ENCODE measurements at regions not wholly inside any gene's neighbourhood (a gene's known extent, or its start where the extent isn't known, plus 50 kb on each side); places are given as distances from the start of the nearest gene placed in this dataset.
"Not testable (repeated sequence)": the region's sequence is repeated elsewhere in the genome, so short reads cannot be mapped to it uniquely, and the experiment has no call there.

DNA sequence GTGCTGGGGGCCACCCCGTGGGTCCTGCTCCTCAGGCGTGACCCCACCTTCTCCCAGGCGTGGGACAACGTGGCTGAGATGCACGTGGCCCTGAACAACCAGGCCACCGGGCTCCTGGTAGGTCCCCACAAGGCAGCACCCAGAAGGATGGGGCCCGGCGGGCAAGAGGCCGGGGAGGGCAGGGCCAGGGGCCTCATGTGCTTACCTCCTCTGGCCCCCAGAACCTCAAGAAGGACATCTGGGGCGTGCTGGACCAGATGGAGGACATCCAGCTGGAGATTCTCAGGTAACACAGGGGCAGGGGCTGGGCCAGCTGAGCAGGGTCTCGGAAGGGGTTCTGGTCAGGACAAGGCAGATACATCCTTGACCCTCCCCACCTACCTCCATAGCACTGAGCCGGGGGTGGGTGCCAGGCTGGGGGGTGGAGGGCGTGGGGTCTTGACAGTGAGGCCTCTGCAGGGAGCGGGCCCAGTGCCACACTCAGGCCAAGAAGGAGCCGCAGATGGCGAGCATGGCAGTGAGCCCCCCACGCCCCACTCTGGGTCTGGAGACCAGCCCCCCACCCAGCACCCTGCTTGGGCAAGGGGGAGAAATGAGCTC, 186.3 kb downstream of the IGLL1 start:
- H3K27ac ChIP-seq (ENCODE audit: low read depth in 2 of 2, low read length in 1 of 2) = no peak overlapping the region
- no peaks in the 10 kb centered on the region for H3K9me3 ChIP-seq (ENCODE audit: control insufficient read depth in 2 of 2, insufficient read depth in 1 of 2, low read depth in 1 of 2, low read length in 1 of 2)
- no peaks in the 10 kb centered on the region for H3K4me1 ChIP-seq (ENCODE audit: control insufficient read depth in 2 of 2, insufficient read depth in 2 of 2, low read length in 1 of 2)
- H3K27me3 ChIP-seq (ENCODE audit: control insufficient read depth in 1 of 2, insufficient read depth in 2 of 2, low read length in 2 of 2) = no peaks in the 10 kb centered on the region
- H3K4me3 ChIP-seq (ENCODE audit: low read depth in 1 of 2, low read length in 2 of 2) = no peak overlapping the region
- 83 to 91% methylated on average over 17 of the region's 17 CpGs for WGBS, 2 donors
- no peaks in the 10 kb centered on the region for H3K36me3 ChIP-seq (ENCODE audit: control insufficient read depth in 2 of 2, insufficient read depth in 2 of 2, low read length in 1 of 2)

DNA sequence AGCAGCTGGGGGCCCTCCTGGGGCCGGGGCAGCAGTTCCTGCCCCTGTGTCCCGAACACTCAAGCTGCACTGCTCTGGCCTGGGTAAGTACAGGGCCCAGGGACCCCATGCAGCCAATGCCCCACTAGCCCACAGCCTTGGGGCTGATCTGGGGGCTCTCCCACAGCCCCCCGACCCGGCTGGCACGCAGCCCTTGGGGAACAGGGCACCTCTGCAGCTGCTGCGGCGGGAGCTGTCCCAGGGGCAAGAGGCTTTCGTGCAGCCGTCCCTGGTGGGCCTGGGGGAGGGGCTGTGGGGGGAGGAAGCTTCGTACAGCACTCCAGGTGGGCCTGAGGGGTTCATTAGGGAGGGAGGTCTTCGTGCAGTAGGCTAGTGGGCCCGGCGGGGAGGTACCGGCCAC, 186.9 kb downstream of the IGLL1 start:
- H3K4me3 ChIP-seq (ENCODE audit: low read depth in 1 of 2, low read length in 2 of 2) = not testable (repeated sequence)
- 60 to 61% methylated on average over 13 to 14 of the region's 14 CpGs for WGBS, 2 donors

DNA sequence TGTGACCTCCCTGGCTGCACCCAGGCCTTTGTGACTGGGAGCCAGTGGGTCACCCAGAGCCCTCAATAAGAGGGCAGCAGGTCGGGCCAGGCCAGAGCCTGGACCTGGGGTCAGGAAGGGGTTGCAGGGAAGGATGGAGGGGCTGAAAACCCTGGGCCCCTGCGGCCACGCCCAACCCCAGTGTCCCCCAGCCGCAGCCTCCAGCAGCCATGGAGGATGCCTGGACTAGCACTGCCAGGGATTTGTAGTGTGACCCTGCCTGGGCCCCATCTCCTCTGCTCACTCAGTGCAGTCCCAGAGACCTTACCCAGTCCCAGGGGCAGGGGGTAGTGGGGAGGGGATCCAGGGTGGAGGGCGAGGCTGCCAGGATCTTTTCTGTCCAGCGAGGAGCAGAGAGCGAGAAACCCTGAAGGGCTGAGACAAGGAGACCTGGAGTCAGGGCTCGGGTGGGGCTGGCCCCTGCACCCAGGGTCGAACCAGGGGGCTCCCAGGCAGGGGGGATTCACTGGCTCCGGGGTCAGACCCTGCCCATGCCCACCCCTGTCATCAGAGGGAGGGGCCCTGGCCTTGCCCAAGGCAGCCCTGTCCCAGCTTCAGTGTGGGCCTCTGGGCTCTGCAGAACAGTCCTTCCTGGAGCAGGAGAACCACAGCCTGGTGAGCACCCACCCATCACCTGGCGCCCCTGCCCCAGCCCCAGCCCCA, 187.5 kb downstream of the IGLL1 start:
- no peak overlapping the region for H3K4me3 ChIP-seq (ENCODE audit: low read depth in 1 of 2, low read length in 2 of 2)
- H3K27me3 ChIP-seq (ENCODE audit: control insufficient read depth in 1 of 2, insufficient read depth in 2 of 2, low read length in 2 of 2) = no peaks in the 10 kb centered on the region
- no peaks in the 10 kb centered on the region for H3K36me3 ChIP-seq (ENCODE audit: control insufficient read depth in 2 of 2, insufficient read depth in 2 of 2, low read length in 1 of 2)
- H3K4me1 ChIP-seq (ENCODE audit: control insufficient read depth in 2 of 2, insufficient read depth in 2 of 2, low read length in 1 of 2) = no peaks in the 10 kb centered on the region
- WGBS, 2 donors = 68 to 79% methylated on average over 11 of the region's 11 CpGs
- H3K9me3 ChIP-seq (ENCODE audit: control insufficient read depth in 2 of 2, insufficient read depth in 1 of 2, low read depth in 1 of 2, low read length in 1 of 2) = no peaks in the 10 kb centered on the region
- no peak overlapping the region for H3K27ac ChIP-seq (ENCODE audit: low read depth in 2 of 2, low read length in 1 of 2)

More for the DNA sequence above, 186.9 kb downstream of the IGLL1 start:
- H3K9me3 ChIP-seq (ENCODE audit: control insufficient read depth in 2 of 2, insufficient read depth in 1 of 2, low read depth in 1 of 2, low read length in 1 of 2); H3K4me1 ChIP-seq (ENCODE audit: control insufficient read depth in 2 of 2, insufficient read depth in 2 of 2, low read length in 1 of 2); H3K27me3 ChIP-seq (ENCODE audit: control insufficient read depth in 1 of 2, insufficient read depth in 2 of 2, low read length in 2 of 2); H3K36me3 ChIP-seq (ENCODE audit: control insufficient read depth in 2 of 2, insufficient read depth in 2 of 2, low read length in 1 of 2); H3K27ac ChIP-seq (ENCODE audit: low read depth in 2 of 2, low read length in 1 of 2): not testable (repeated sequence)

DNA sequence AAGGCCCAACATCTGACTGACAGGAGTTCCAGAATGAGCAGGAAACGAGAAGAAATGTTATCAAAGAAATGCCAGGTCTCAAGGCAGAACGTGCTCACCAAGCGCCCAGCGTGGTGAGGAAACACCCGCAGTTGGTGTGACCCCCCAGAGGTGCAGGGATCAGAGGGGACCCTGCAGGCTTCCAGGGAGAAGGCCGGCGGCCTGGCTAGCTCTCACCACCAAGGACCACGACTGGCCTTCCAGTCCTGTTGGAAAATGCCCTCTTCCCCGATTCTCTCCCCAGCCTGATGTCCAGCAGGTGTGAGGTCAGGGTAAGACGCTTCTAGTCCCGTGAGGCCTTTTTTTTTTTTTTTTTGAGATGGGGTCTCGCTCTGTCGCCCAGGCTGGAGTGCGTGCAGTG, 189.1 kb downstream of the IGLL1 start:
- H3K36me3 ChIP-seq (ENCODE audit: control insufficient read depth in 2 of 2, insufficient read depth in 2 of 2, low read length in 1 of 2) = no peaks in the 10 kb centered on the region
- H3K9me3 ChIP-seq (ENCODE audit: control insufficient read depth in 2 of 2, insufficient read depth in 1 of 2, low read depth in 1 of 2, low read length in 1 of 2) = no peaks in the 10 kb centered on the region
- H3K27ac ChIP-seq (ENCODE audit: low read depth in 2 of 2, low read length in 1 of 2) = no peak overlapping the region
- WGBS, 2 donors = 81 to 88% methylated on average over 14 of the region's 14 CpGs
- H3K4me1 ChIP-seq (ENCODE audit: control insufficient read depth in 2 of 2, insufficient read depth in 2 of 2, low read length in 1 of 2) = no peaks in the 10 kb centered on the region
- no peak overlapping the region for H3K4me3 ChIP-seq (ENCODE audit: low read depth in 1 of 2, low read length in 2 of 2)
- no peaks in the 10 kb centered on the region for H3K27me3 ChIP-seq (ENCODE audit: control insufficient read depth in 1 of 2, insufficient read depth in 2 of 2, low read length in 2 of 2)

DNA sequence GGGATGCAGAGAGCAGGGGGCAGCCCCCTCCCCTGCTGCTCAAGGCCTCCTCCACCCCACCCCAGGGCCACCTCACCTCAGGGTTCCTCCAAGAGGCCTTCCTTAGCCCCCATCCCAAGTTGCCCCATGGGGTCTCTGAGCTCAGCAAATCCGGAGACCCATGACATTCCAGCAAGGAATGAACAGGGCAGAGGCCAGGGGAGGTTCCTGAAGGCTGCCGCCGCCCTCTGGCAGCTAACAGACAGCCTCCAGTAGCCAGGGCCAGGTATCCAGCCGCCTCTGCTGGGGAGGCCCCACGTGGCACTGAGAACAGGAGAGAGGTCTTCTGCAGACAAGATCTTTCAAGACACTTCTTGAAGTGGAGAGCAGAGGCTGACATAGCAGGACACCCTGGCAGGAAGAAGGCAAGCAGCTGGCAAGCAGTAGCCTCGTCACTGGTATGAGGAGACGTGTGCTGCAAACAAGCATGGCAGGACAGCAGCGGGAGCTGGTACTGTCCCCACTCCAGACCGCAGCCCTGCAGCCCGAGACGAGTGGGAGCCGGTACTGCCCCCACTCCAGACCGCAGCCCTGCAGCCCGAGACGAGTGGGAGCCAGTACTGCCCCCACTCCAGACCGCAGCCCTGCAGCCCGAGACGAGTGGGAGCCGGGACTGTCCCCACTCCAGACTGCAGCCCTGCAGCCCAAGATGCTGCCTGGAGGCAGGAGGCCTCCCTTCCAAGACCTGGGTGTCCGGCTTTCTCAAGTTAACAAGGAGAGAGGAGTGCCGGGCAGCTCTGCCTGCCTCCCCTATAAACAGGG, 190.6 kb downstream of the IGLL1 start:
- Histone ChIP-seq H3K27me3 (ENCODE audit: control insufficient read depth in 1 of 2, insufficient read depth in 2 of 2, low read length in 2 of 2) (no peaks in the 10 kb centered on the region), H3K9me3 (ENCODE audit: control insufficient read depth in 2 of 2, insufficient read depth in 1 of 2, low read depth in 1 of 2, low read length in 1 of 2) (no peaks in the 10 kb centered on the region), H3K36me3 (ENCODE audit: control insufficient read depth in 2 of 2, insufficient read depth in 2 of 2, low read length in 1 of 2) (no peaks in the 10 kb centered on the region), H3K4me3 (ENCODE audit: low read depth in 1 of 2, low read length in 2 of 2) (no peak overlapping the region), H3K4me1 (ENCODE audit: control insufficient read depth in 2 of 2, insufficient read depth in 2 of 2, low read length in 1 of 2) (no peaks in the 10 kb centered on the region), H3K27ac (ENCODE audit: low read depth in 2 of 2, low read length in 1 of 2) (no peak overlapping the region)
- 69 to 72% methylated on average over 21 of the region's 21 CpGs for WGBS, 2 donors

DNA sequence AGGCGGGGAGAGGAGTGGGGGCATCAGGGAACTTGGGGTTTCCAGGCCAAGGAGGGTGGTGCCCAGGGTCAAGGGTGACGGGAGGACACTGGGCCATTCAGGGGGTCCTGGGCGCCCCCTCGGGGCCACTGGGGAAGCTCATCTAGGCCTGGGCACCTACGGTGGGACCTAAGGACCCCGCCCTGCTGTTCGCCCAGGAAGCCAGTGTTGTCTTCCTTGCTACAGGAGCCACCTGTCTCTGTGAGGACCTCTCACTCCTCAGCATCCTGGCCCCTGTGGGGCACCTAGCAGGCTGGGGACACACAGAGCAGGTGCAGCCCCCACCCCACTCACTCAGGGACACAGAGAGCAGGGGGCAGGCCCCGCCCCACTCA, 191.6 kb downstream of the IGLL1 start:
- no peaks in the 10 kb centered on the region for H3K36me3 ChIP-seq (ENCODE audit: control insufficient read depth in 2 of 2, insufficient read depth in 2 of 2, low read length in 1 of 2)
- no peak overlapping the region for H3K27ac ChIP-seq (ENCODE audit: low read depth in 2 of 2, low read length in 1 of 2)
- H3K4me3 ChIP-seq (ENCODE audit: low read depth in 1 of 2, low read length in 2 of 2) = no peak overlapping the region
- no peaks in the 10 kb centered on the region for H3K4me1 ChIP-seq (ENCODE audit: control insufficient read depth in 2 of 2, insufficient read depth in 2 of 2, low read length in 1 of 2)
- 75 to 83% methylated on average over 7 to 8 of the region's 8 CpGs for WGBS, 2 donors
- no peaks in the 10 kb centered on the region for H3K9me3 ChIP-seq (ENCODE audit: control insufficient read depth in 2 of 2, insufficient read depth in 1 of 2, low read depth in 1 of 2, low read length in 1 of 2)
- H3K27me3 ChIP-seq (ENCODE audit: control insufficient read depth in 1 of 2, insufficient read depth in 2 of 2, low read length in 2 of 2) = no peaks in the 10 kb centered on the region

DNA sequence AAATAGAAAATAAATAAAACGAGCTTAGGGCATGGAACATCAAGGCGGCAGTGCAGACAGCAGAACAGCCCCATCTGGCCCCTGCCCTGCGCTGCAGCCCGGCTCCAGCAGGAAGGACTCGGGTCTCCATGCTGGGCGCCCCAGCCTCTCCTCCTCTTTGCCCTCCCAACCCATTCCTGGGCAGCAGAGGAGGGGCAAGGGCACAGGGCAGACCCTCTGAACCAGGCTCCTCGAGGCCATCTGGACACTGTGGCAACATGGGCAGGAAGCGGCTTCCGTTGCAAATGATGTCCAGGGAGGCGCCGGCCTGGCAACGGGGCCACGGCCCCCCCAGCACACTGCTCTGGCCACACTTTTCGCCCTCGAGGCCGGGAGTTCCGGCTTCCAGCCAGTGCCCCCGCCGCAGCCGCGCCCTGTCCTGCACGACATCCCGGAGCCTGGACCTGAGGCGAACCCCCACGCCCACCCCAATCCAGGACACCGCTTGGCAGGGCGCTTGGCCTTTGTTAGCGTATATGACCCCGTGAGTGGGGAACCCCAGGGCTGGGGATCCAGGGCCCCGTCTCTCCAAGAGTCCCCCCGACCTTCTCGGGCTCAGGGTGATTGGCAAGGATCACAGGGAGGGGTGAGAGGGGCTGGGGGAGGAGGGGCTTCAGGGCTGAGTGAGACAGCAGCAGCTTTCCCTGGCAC, 192.1 kb downstream of the IGLL1 start:
- no peaks in the 10 kb centered on the region for H3K9me3 ChIP-seq (ENCODE audit: control insufficient read depth in 2 of 2, insufficient read depth in 1 of 2, low read depth in 1 of 2, low read length in 1 of 2)
- H3K27ac ChIP-seq (ENCODE audit: low read depth in 2 of 2, low read length in 1 of 2) = no peak overlapping the region
- H3K36me3 ChIP-seq (ENCODE audit: control insufficient read depth in 2 of 2, insufficient read depth in 2 of 2, low read length in 1 of 2) = no peaks in the 10 kb centered on the region
- H3K4me1 ChIP-seq (ENCODE audit: control insufficient read depth in 2 of 2, insufficient read depth in 2 of 2, low read length in 1 of 2) = no peaks in the 10 kb centered on the region
- no peak overlapping the region for H3K4me3 ChIP-seq (ENCODE audit: low read depth in 1 of 2, low read length in 2 of 2)
- H3K27me3 ChIP-seq (ENCODE audit: control insufficient read depth in 1 of 2, insufficient read depth in 2 of 2, low read length in 2 of 2) = no peaks in the 10 kb centered on the region
- 69 to 70% methylated on average over 31 to 32 of the region's 32 CpGs for WGBS, 2 donors

DNA sequence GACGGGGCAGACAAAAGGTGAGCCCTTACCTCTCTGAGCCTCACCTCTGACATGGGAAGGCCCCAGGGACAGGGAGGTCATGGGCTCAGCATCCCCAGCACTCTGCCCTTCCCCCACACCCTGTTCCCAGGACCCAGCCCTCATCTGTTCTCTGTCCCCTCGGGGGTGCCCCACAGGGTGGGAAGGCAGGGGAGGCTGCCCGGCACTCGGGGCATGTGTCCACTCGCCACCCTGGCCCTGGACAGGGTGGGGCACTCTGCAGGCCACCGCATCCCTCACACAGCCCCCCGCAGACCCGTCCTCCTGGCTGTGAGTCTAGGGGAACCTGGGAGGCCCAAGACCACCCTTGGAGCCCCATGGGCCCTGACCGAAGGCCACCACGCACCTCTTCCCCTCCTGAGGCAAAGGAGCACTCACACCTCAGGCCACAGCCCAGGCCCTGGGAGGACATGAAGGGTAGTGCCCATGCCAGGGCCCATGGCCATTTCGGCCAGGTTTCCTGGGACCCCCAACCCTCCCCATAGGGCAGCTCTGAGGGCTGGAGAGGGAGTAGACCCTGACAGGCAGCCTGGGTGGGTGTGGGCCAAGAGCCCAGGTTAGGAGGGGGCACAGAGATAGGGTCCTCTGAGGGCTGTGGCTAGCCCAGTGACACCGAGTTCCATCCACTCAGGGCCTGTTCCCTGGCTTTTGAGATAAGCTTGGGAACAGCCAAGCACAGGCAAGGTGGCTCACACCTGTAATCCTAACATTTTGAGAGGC, 193.1 kb downstream of the IGLL1 start:
- H3K9me3 ChIP-seq (ENCODE audit: control insufficient read depth in 2 of 2, insufficient read depth in 1 of 2, low read depth in 1 of 2, low read length in 1 of 2) = no peaks in the 10 kb centered on the region
- H3K36me3 ChIP-seq (ENCODE audit: control insufficient read depth in 2 of 2, insufficient read depth in 2 of 2, low read length in 1 of 2) = no peaks in the 10 kb centered on the region
- H3K27me3 ChIP-seq (ENCODE audit: control insufficient read depth in 1 of 2, insufficient read depth in 2 of 2, low read length in 2 of 2) = no peaks in the 10 kb centered on the region
- H3K4me1 ChIP-seq (ENCODE audit: control insufficient read depth in 2 of 2, insufficient read depth in 2 of 2, low read length in 1 of 2) = no peaks in the 10 kb centered on the region
- 87 to 92% methylated on average over 12 of the region's 12 CpGs for WGBS, 2 donors
- no peak overlapping the region for H3K27ac ChIP-seq (ENCODE audit: low read depth in 2 of 2, low read length in 1 of 2)
- H3K4me3 ChIP-seq (ENCODE audit: low read depth in 1 of 2, low read length in 2 of 2) = no peak overlapping the region

Data from esophagus (tissue), 2 donors.